Gastroesophageal sphincter (tissue), 4 donors: ENCODE measurements at regions not wholly inside any gene's neighbourhood (a gene's known extent, or its start where the extent isn't known, plus 50 kb on each side); places are given as distances from the start of the nearest gene placed in this dataset.

Source experiments
- ATAC-seq: fragments of 150-250 bp; one replicate; pipeline ENCODE4 v1.9.1; 2016; ENCODE audit warnings: mild to moderate bottlenecking, moderate library complexity
- H3K27ac ChIP-seq, 4 donors: fragments of 200-600 bp; sonication (generic) in 3 of 4; 1 replicate in 3 of 4; 2 replicates in 1 of 4; pipeline ENCODE4 v1.5.1; 2016 to 2019
- H3K27me3 ChIP-seq: fragments of 200-600 bp; sonication (generic); one replicate; pipeline ENCODE4 v1.5.1; 2019
- H3K36me3 ChIP-seq, 2 donors: fragments of 200-600 bp; sonication (generic); one replicate each; pipeline ENCODE4 v1.5.1; 2019; ENCODE audit warnings: control low read depth in 1 of 2
- H3K4me1 ChIP-seq, 3 donors: fragments of 200-600 bp; sonication (generic); 1 replicate in 2 of 3; 2 replicates in 1 of 3; pipeline ENCODE4 v1.5.1; 2016 to 2019; ENCODE audit warnings: control low read depth in 2 of 3
- H3K4me3 ChIP-seq, 2 donors: fragments of 200-600 bp; sonication (generic); one replicate each; pipeline ENCODE4 v1.5.1; 2019; ENCODE audit warnings: mild to moderate bottlenecking in 1 of 2, moderate library complexity in 1 of 2
- H3K9me3 ChIP-seq, 3 donors: fragments of 200-600 bp; sonication (generic); one replicate each; pipeline ENCODE4 v1.5.1; 2017 to 2019; ENCODE audit warnings: control low read depth in 2 of 3
- CTCF ChIP-seq, 4 experiments: fragments of 200-600 bp in 2 of 4; fragments of 450-650 bp in 2 of 4; sonication (generic) in 1 of 4; IDR thresholded peaks; one replicate each; pipeline ENCODE4 v1.5.1; 2017 to 2019; ENCODE audit warnings: antibody characterized with exemption in 4 of 4, mild to moderate bottlenecking in 2 of 4, moderate library complexity in 2 of 4
- EP300 ChIP-seq: sonication (generic); formaldehyde crosslinking; IDR thresholded peaks from one replicate; pipeline ENCODE4 v1.6.1; 2017; ENCODE audit warnings: antibody characterized with exemption, mild to moderate bottlenecking
- POLR2A ChIP-seq, 2 donors: fragments of 450-650 bp; IDR thresholded peaks; one replicate each; pipeline ENCODE4 v1.6.1; 2017; ENCODE audit warnings: antibody characterized with exemption in 2 of 2, mild to moderate bottlenecking in 2 of 2, moderate library complexity in 1 of 2
- POLR2AphosphoS5 ChIP-seq: sonication (generic); formaldehyde crosslinking; IDR thresholded peaks from one replicate; pipeline ENCODE4 v1.6.1; 2017; ENCODE audit warnings: antibody characterized with exemption
- WGBS, 2 donors: methylation state at CpG; one replicate each; pipeline ENCODE4 v1.1.5; 2018; ENCODE audit warnings: low coverage in 1 of 2; 5-methylcytosine and 5-hydroxymethylcytosine counted together

DNA sequence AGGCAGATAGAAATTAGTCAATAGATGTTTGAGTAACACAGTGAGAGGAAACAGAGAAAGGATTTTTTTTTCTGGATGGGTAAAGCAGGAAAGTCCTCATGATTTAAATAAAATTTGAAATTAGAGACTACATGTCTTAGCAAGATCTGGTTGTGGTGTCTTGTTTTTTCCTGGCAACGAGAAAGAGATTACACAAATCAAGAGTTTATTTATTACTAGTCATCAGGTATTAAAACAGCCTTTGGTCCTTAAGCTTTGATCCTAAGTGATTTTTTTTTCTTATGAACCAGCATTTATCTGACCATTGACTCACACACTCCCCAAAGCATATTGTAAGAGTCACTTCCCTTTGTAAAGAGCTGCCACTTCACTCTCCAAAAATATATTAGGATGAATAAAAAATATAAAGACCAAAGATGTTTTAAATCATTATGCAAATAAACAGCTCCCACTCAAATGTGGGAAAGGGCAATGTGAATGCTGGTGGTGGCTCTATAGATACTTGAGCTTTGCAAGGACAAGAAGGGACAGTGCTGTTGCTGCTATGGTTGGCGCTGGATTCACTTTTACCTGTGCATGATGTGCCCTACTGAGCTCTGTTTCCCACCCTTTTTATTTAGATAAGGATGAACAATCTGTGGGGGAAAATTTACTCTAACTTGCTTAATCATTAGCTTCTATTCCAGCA, 1726.5 kb downstream of the MAT2B start:
- Histone ChIP-seq H3K4me3 (no peak overlapping the region), H3K4me1 (no peaks in the 10 kb centered on the region), H3K36me3 (no peaks in the 10 kb centered on the region), H3K9me3 (peaks cover 0 to 4% (median 0%) of the 10 kb centered on the region in 3 donors), H3K27me3 (no peaks in the 10 kb centered on the region), H3K27ac (no peak overlapping the region)
- WGBS, 2 donors: 55 to 72% methylated on average over 2 of the region's 2 CpGs
- no peak for ATAC-seq
- TF ChIP-seq CTCF (IDR thresholded peaks at IDR 0.05): no peak
- no peak for TF ChIP-seq POLR2AphosphoS5
- TF ChIP-seq POLR2A (IDR thresholded peaks at IDR 0.05): no peak
- TF ChIP-seq EP300: no peak

DNA sequence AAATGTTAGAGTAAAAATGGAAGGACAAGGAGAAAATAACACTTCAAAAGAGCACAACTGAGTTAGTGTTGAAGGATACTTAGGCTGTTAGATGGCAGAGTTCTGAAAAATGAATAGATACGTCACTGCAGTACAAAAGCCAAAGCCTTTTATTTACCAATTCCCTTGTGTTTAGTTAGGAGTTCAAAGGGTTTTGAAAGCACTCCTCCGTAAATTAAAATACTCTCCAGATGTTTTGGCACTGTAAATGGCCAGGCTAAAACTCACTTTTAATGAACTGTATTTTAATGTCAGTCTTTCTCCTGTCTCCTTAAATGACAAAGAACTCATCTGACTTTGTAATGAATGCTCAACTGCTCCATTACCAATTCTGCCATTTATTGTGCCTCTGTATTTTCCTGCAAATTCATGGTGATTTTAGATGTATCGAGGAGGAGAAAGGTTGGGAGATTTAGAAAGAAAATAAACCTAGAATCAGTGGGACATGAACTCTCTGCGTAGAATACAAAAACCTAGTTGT, 1727.2 kb downstream of the MAT2B start:
- Histone ChIP-seq H3K9me3 (peaks cover 0 to 4% (median 0%) of the 10 kb centered on the region in 3 donors), H3K36me3 (no peaks in the 10 kb centered on the region), H3K27ac (no peak overlapping the region), H3K4me1 (no peaks in the 10 kb centered on the region), H3K4me3 (no peak overlapping the region), H3K27me3 (no peaks in the 10 kb centered on the region)
- TF ChIP-seq POLR2A (IDR thresholded peaks at IDR 0.05) (no peak), EP300 (no peak), CTCF (IDR thresholded peaks at IDR 0.05) (no peak)
- WGBS, 2 donors: 29 to 43% methylated on average over 4 of the region's 4 CpGs
- ATAC-seq: no peak

DNA sequence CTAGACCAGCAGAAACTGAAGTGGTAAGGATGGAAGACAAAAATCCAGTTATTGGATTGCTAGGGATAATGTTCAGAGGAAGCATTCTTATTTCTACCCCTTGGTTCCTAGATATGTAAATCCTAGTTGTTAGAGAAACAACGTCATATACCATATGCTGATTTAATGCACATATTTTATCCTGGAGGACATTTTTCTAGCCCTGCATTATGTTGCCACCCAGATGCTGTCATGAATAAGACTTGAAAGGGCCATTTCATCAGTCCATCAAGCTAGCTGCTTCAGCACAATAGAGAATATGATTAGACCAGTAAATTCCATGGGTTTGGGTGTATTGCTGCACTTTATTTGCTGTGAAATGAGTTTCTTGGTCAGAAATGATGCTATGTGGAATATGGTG, 1736.4 kb downstream of the MAT2B start:
- 100% methylated on average over 1 of the region's 1 CpG; no CpG with 5 or more reads in 1 of the 2 donors for WGBS, 2 donors

GRCh38 chr5:165242646-165243045, 1737.2 kb downstream of the MAT2B start:
- no peaks in the 10 kb centered on the region for H3K27me3 ChIP-seq
- H3K27ac ChIP-seq: no peak overlapping the region
- H3K36me3 ChIP-seq: no peaks in the 10 kb centered on the region
- no peaks in the 10 kb centered on the region for H3K4me1 ChIP-seq
- no peaks in the 10 kb centered on the region for H3K9me3 ChIP-seq
- no peak overlapping the region for H3K4me3 ChIP-seq
- no peak for ATAC-seq
- WGBS, 2 donors: 47 to 50% methylated on average over 2 of the region's 2 CpGs
- no peak for TF ChIP-seq POLR2AphosphoS5
- TF ChIP-seq CTCF (IDR thresholded peaks at IDR 0.05): no peak
- no peak for TF ChIP-seq EP300
- TF ChIP-seq POLR2A (IDR thresholded peaks at IDR 0.05): no peak

More for the DNA sequence above, 1736.4 kb downstream of the MAT2B start:
- no peaks in the 10 kb centered on the region for H3K27me3 ChIP-seq
- TF ChIP-seq CTCF (IDR thresholded peaks at IDR 0.05) (no peak), POLR2AphosphoS5 (no peak), POLR2A (IDR thresholded peaks at IDR 0.05) (no peak), EP300 (no peak)
- no peak for ATAC-seq
- no peaks in the 10 kb centered on the region for H3K9me3 ChIP-seq
- no peaks in the 10 kb centered on the region for H3K36me3 ChIP-seq
- no peak overlapping the region for H3K27ac ChIP-seq
- no peak overlapping the region for H3K4me3 ChIP-seq
- H3K4me1 ChIP-seq: no peaks in the 10 kb centered on the region

DNA sequence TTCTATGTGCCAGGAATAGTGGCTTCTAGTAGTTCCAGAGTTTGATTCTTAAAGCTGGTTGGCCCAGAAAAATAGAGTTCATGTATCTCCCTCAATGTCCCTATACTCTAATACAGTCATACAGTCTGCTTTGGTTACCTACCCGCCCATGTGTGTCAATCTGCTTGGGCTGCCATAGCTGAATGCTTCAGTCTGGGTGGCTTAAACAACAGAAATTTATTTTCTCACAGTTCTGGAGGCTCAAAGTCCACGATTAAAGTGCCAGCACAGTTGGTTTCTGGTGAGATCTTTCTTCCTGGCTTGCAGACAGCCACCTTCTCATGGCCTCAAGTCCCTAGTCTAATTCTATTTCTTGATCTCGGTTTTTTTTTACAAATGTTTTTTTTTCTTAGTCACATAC, 1739.0 kb downstream of the MAT2B start:
- Histone ChIP-seq H3K27me3 (no peaks in the 10 kb centered on the region), H3K36me3 (no peaks in the 10 kb centered on the region), H3K4me3 (no peak overlapping the region), H3K4me1 (no peaks in the 10 kb centered on the region), H3K9me3 (no peaks in the 10 kb centered on the region), H3K27ac (no peak overlapping the region)
- ATAC-seq: no peak
- TF ChIP-seq EP300: no peak
- no peak for TF ChIP-seq CTCF (IDR thresholded peaks at IDR 0.05)
- no peak for TF ChIP-seq POLR2AphosphoS5
- TF ChIP-seq POLR2A (IDR thresholded peaks at IDR 0.05): no peak
- WGBS, 2 donors: 86 to 100% methylated on average over 3 of the region's 3 CpGs
